H1 (cell line): ENCODE measurements at regions not wholly inside any gene's neighbourhood (a gene's known extent, or its start where the extent isn't known, plus 50 kb on each side); places are given as distances from the start of the nearest gene placed in this dataset.

ENCODE experiments used
- CTCF ChIA-PET: fragments of 300-600 bp; sonication (Branson Sonifier 250); formaldehyde crosslinking; loops from one replicate; lab custom pipeline; 2021; ENCODE audit not compliant: partially characterized antibody; lab: Charles Lee
- POLR2A ChIA-PET: fragments of 300-600 bp; sonication (Branson Sonifier 250); formaldehyde crosslinking; loops from one replicate; lab custom pipeline; 2021; ENCODE audit warnings: inconsistent platforms; ENCODE audit not compliant: partially characterized antibody; lab: Charles Lee
- DNase-seq, 2 experiments: peaks; one replicate each; pipeline versions ENCODE4 v3.0.0 to v3.0.0-alpha.2; 2010 to 2022; ENCODE audit warnings: low spot score in 2 of 2, low read depth in 1 of 2, mixed read lengths in 1 of 2
- FAIRE-seq: peaks from 2 replicates; lab custom pipeline; 2011; peaks lifted over from hg19 to GRCh38; lab: Jason Lieb, UNC
- H2AFZ ChIP-seq: 2 replicates; pipeline ENCODE4 v1.8.1; 2012; ENCODE audit warnings: low read length, inconsistent platforms
- H2AK5ac ChIP-seq: 2 replicates; pipeline ENCODE4 v1.6.1; 2013; ENCODE audit warnings: low read depth, low read length
- H2BK120ac ChIP-seq: replicated peaks from 2 replicates; pipeline ENCODE3; 2013; ENCODE audit warnings: low read depth, low read length, inconsistent platforms
- H2BK12ac ChIP-seq: 2 replicates; pipeline ENCODE4 v1.6.1; 2013; ENCODE audit warnings: low read depth, low read length
- H2BK15ac ChIP-seq: 2 replicates; pipeline ENCODE4 v1.6.1; 2013; ENCODE audit warnings: low read length
- H2BK20ac ChIP-seq: 2 replicates; pipeline ENCODE4 v1.6.1; 2013; ENCODE audit warnings: low read length
- H2BK5ac ChIP-seq: 2 replicates; pipeline ENCODE4 v1.6.1; 2013; ENCODE audit warnings: low read depth, low read length
- H3K14ac ChIP-seq: 2 replicates; pipeline ENCODE4 v1.6.1; 2013; ENCODE audit warnings: inconsistent platforms; ENCODE audit not compliant: insufficient read length
- H3K18ac ChIP-seq: 2 replicates; pipeline ENCODE4 v1.6.1; 2013; ENCODE audit warnings: low read length; ENCODE audit errors: extremely low read depth
- H3K23ac ChIP-seq: 2 replicates; pipeline ENCODE4 v1.6.1; 2013; ENCODE audit warnings: inconsistent platforms; ENCODE audit not compliant: insufficient read length
- H3K23me2 ChIP-seq: 2 replicates; pipeline ENCODE4 v1.6.1; 2013; ENCODE audit warnings: low read depth, low read length
- H3K27ac ChIP-seq: 2 replicates; pipeline ENCODE4 v1.6.1; 2011; ENCODE audit warnings: low read depth, low read length, inconsistent platforms
- H3K27me3 ChIP-seq, 4 experiments: replicated peaks in 1 of 4; 1 replicate in 1 of 4; 2 replicates in 3 of 4; pipeline versions ENCODE4 v1.6.1 to v1.8.1; 2011 to 2013; ENCODE audit warnings: low read length in 3 of 4, mild to moderate bottlenecking in 3 of 4, inconsistent platforms in 2 of 4, mixed read lengths in 2 of 4, moderate library complexity in 1 of 4; ENCODE audit not compliant: control insufficient read depth in 3 of 4, insufficient read depth in 3 of 4; ENCODE audit errors: extremely low read depth in 1 of 4
- H3K36me3 ChIP-seq, 4 experiments: 2 replicates each; pipeline versions ENCODE4 v1.6.1 to v1.8.1; 2011 to 2013; ENCODE audit warnings: mild to moderate bottlenecking in 4 of 4, low read length in 3 of 4, moderate library complexity in 2 of 4, control low read depth in 1 of 4, inconsistent platforms in 1 of 4; ENCODE audit not compliant: insufficient read depth in 4 of 4, control insufficient read depth in 2 of 4
- H3K4ac ChIP-seq: replicated peaks from 2 replicates; pipeline ENCODE3; 2013; ENCODE audit warnings: low read length, low read depth, mixed read lengths, inconsistent platforms; ENCODE audit not compliant: insufficient read length
- H3K4me1 ChIP-seq, 4 experiments: replicated peaks in 1 of 4; 1 replicate in 1 of 4; 2 replicates in 3 of 4; pipeline versions ENCODE4 v1.6.1 to v1.8.1; 2011 to 2013; ENCODE audit warnings: low read length in 3 of 4, inconsistent platforms in 2 of 4, mixed read lengths in 1 of 4; ENCODE audit not compliant: insufficient read depth in 4 of 4, control insufficient read depth in 3 of 4
- H3K4me2 ChIP-seq, 2 experiments: 2 replicates each; pipeline versions ENCODE4 v1.6.1 to v1.8.1; 2011 to 2013; ENCODE audit warnings: low read depth in 2 of 2, low read length in 2 of 2, control low read depth in 1 of 2, inconsistent platforms in 1 of 2, mild to moderate bottlenecking in 1 of 2; ENCODE audit not compliant: insufficient read depth in 1 of 2
- H3K4me3 ChIP-seq, 4 experiments: fragments of 200-600, 300-600 bp in 1 of 4; sonication (generic), shearing (Covaris generic), sonication (Bioruptor Twin) in 1 of 4; 2 replicates each; pipeline versions ENCODE4 v1.5.1 to v1.8.1; 2011 to 2016; ENCODE audit warnings: low read length in 4 of 4, low read depth in 3 of 4, control low read depth in 2 of 4, inconsistent platforms in 2 of 4, mild to moderate bottlenecking in 2 of 4, mixed read lengths in 1 of 4, moderate library complexity in 1 of 4; ENCODE audit not compliant: insufficient read depth in 2 of 4; ENCODE audit errors: extremely low read depth in 1 of 4
- H3K56ac ChIP-seq: replicated peaks from 2 replicates; pipeline ENCODE3; 2013; ENCODE audit warnings: low read depth, mild to moderate bottlenecking, mixed read lengths, low read length, inconsistent platforms; ENCODE audit not compliant: insufficient read length
- H3K79me1 ChIP-seq: 2 replicates; pipeline ENCODE4 v1.6.1; 2013; ENCODE audit warnings: low read depth, low read length, control low read depth
- H3K79me2 ChIP-seq, 2 experiments: 2 replicates each; pipeline versions ENCODE4 v1.6.1 to v1.8.1; 2012 to 2013; ENCODE audit warnings: low read length in 2 of 2, mild to moderate bottlenecking in 2 of 2, inconsistent platforms in 1 of 2; ENCODE audit not compliant: insufficient read depth in 2 of 2, control insufficient read depth in 1 of 2
- H3K9ac ChIP-seq, 4 experiments: replicated peaks in 1 of 4; 1 replicate in 1 of 4; 2 replicates in 3 of 4; pipeline versions ENCODE4 v1.6.1 to v1.8.1; 2011 to 2013; ENCODE audit warnings: low read depth in 3 of 4, low read length in 3 of 4, control low read depth in 2 of 4, mild to moderate bottlenecking in 2 of 4, moderate library complexity in 2 of 4, inconsistent platforms in 1 of 4; ENCODE audit errors: extremely low read depth in 1 of 4
- H3K9me3 ChIP-seq, 2 experiments: 2 replicates each; pipeline versions ENCODE4 v1.6.1 to v1.8.1; 2012 to 2013; ENCODE audit warnings: mild to moderate bottlenecking in 2 of 2, moderate library complexity in 2 of 2, control low read depth in 1 of 2, inconsistent platforms in 1 of 2, low read depth in 1 of 2, low read length in 1 of 2, mixed read lengths in 1 of 2; ENCODE audit not compliant: insufficient read depth in 2 of 2
- H4K20me1 ChIP-seq, 2 experiments: replicated peaks in 1 of 2; 2 replicates each; pipeline versions ENCODE3 to v1.8.1; 2011 to 2013; ENCODE audit warnings: inconsistent platforms in 2 of 2, low read length in 2 of 2, mild to moderate bottlenecking in 1 of 2; ENCODE audit not compliant: insufficient read depth in 2 of 2, control insufficient read depth in 1 of 2
- H4K5ac ChIP-seq: 2 replicates; pipeline ENCODE4 v1.6.1; 2013; ENCODE audit warnings: low read length, low read depth, mixed read lengths, inconsistent platforms; ENCODE audit not compliant: insufficient read length
- H4K8ac ChIP-seq: 2 replicates; pipeline ENCODE4 v1.8.0; 2013; ENCODE audit warnings: mild to moderate bottlenecking, moderate library complexity, low read length, inconsistent platforms; ENCODE audit not compliant: insufficient read depth; ENCODE audit errors: extremely low read depth
- H4K91ac ChIP-seq: replicated peaks from 2 replicates; pipeline ENCODE3; 2013; ENCODE audit warnings: low read length, mixed read lengths, inconsistent platforms; ENCODE audit not compliant: insufficient read length
- BCL11A ChIP-seq, 2 experiments: IDR thresholded peaks; one replicate each; pipeline ENCODE4 v1.6.1; 2011; ENCODE audit warnings: low read depth in 2 of 2, low read length in 2 of 2, mild to moderate bottlenecking in 2 of 2
- JUN ChIP-seq: IDR thresholded peaks from 2 replicates; pipeline ENCODE4 v1.6.1; 2011; ENCODE audit warnings: low read depth, mild to moderate bottlenecking, improper control_type of control experiment, low read length
- RXRA ChIP-seq: IDR thresholded peaks from 2 replicates; pipeline ENCODE4 v1.6.1; 2011; ENCODE audit warnings: low read depth, mild to moderate bottlenecking, low read length, moderate library complexity; ENCODE audit not compliant: insufficient read depth
- SP1 ChIP-seq: IDR thresholded peaks from 2 replicates; pipeline ENCODE4 v1.6.1; 2011; ENCODE audit warnings: low read depth, low read length
- TCF12 ChIP-seq: IDR thresholded peaks from 2 replicates; pipeline ENCODE4 v1.6.1; 2011; ENCODE audit warnings: low read depth, mild to moderate bottlenecking, low read length
- WGBS, 2 experiments: shearing (Covaris generic) in 1 of 2; methylation state at CpG; one replicate each; pipeline versions ENCODE4 v1.1.6 to v1.1.7; 2013 to 2015; ENCODE audit warnings: low lambda C conversion rate in 2 of 2, mixed read lengths in 2 of 2, inconsistent platforms in 1 of 2, low coverage in 1 of 2, missing lambda C conversion rate in 1 of 2; ENCODE audit not compliant: insufficient replicate concordance in 2 of 2, insufficient coverage in 1 of 2, insufficient read length in 1 of 2; ENCODE audit errors: extremely low coverage in 1 of 2, missing lambda C conversion rate in 1 of 2; 5-methylcytosine and 5-hydroxymethylcytosine counted together

GRCh38 chr9:105062222-105062855, 134.4 kb upstream of the ABCA1 start:
- H2AK5ac ChIP-seq, result no peak overlapping the region
- no peak overlapping the region for H2BK20ac ChIP-seq
- H3K9ac ChIP-seq, result no peak overlapping the region
- no peaks in the 10 kb centered on the region for H3K9me3 ChIP-seq
- no peaks in the 10 kb centered on the region for H3K36me3 ChIP-seq
- H3K4me1 ChIP-seq, result peaks cover 0 to 7% (median 5%) of the 10 kb centered on the region in 4 experiments; a peak in 4 of 7 replicates
- no peaks in the 10 kb centered on the region for H3K23me2 ChIP-seq
- H3K56ac ChIP-seq, result no peak overlapping the region
- H2BK5ac ChIP-seq, result no peak overlapping the region
- H4K8ac ChIP-seq, result no peak overlapping the region
- DNase-seq (no peak), FAIRE-seq (no peak)
- no peaks in the 10 kb centered on the region for H3K79me1 ChIP-seq
- H3K14ac ChIP-seq, result no peak overlapping the region
- no peak overlapping the region for H4K5ac ChIP-seq
- 89% methylated on average over 7 of the region's 7 CpGs; no CpG with 5 or more reads in 1 of the 2 experiments for WGBS, 2 experiments
- H3K4ac ChIP-seq, result no peak overlapping the region
- H3K18ac ChIP-seq, result no peak overlapping the region
- no peak overlapping the region for H3K4me3 ChIP-seq
- H4K91ac ChIP-seq, result no peak overlapping the region
- H2BK15ac ChIP-seq, result no peak overlapping the region
- no peaks in the 10 kb centered on the region for H3K27me3 ChIP-seq
- ChIA-PET CTCF (interaction anchor here (1.1 to 1.2 kb wide), 2 partner anchors 26 to 199 kb away, joined by 3 read pairs; no protein-coding TSS in a partner anchor), POLR2A (interaction anchor here (1.8 kb wide), 1 partner anchor 135 kb away, joined by 5 read pairs; no protein-coding TSS in a partner anchor)
- no peak overlapping the region for H2BK12ac ChIP-seq
- no peak overlapping the region for H3K4me2 ChIP-seq
- H2BK120ac ChIP-seq, result no peak overlapping the region
- H3K23ac ChIP-seq, result no peak overlapping the region
- no peak overlapping the region for H3K27ac ChIP-seq
- H3K79me2 ChIP-seq, result no peaks in the 10 kb centered on the region
- H4K20me1 ChIP-seq, result no peaks in the 10 kb centered on the region
- H2AFZ ChIP-seq, result no peak overlapping the region
- no peak for TF ChIP-seq TCF12
- TF ChIP-seq BCL11A (IDR thresholded peaks at IDR 0.05; ENCODE audit: low read depth in 2 of 2, low read length in 2 of 2), result no peak
- TF ChIP-seq RXRA, result no peak
- no peak for TF ChIP-seq JUN
- no peak for TF ChIP-seq SP1
